Activated naive CD8-positive, alpha-beta T cell (primary cell): ENCODE measurements at regions not wholly inside any gene's neighbourhood (a gene's known extent, or its start where the extent isn't known, plus 50 kb on each side); places are given as distances from the start of the nearest gene placed in this dataset.

ENCODE experiments used
- H3K27ac Mint-ChIP-seq: one replicate; pipeline ENCODE4 v1.8.0; 2021; ENCODE audit warnings: mixed read lengths
- H3K27me3 Mint-ChIP-seq: one replicate; pipeline ENCODE4 v1.8.0; 2021; ENCODE audit warnings: mixed read lengths
- H3K36me3 Mint-ChIP-seq: one replicate; pipeline ENCODE4 v1.8.0; 2021; ENCODE audit warnings: mixed read lengths
- H3K4me1 Mint-ChIP-seq: one replicate; pipeline ENCODE4 v1.8.0; 2021; ENCODE audit warnings: low read depth, mixed read lengths
- H3K4me3 Mint-ChIP-seq: one replicate; pipeline ENCODE4 v1.8.0; 2021; ENCODE audit warnings: mild to moderate bottlenecking, mixed read lengths
- H3K9me3 Mint-ChIP-seq: one replicate; pipeline ENCODE4 v1.8.0; 2021; ENCODE audit warnings: low read depth, mixed read lengths

- Mint-ChIP-seq H3K4me1 (no peaks in the 10 kb centered on the region), H3K27me3 (peaks cover 16% of the 10 kb centered on the region), H3K27ac (no peak overlapping the region), H3K4me3 (no peak overlapping the region), H3K36me3 (no peaks in the 10 kb centered on the region), H3K9me3 (no peaks in the 10 kb centered on the region)
Measured at GRCh38 chr11:121936781-121937447, 179.1 kb downstream of the BLID start.

- H3K4me3 Mint-ChIP-seq, result no peak overlapping the region
- H3K36me3 Mint-ChIP-seq, result no peaks in the 10 kb centered on the region
- no peaks in the 10 kb centered on the region for H3K4me1 Mint-ChIP-seq
- H3K27me3 Mint-ChIP-seq, result peaks cover 21% of the 10 kb centered on the region
- H3K9me3 Mint-ChIP-seq, result no peaks in the 10 kb centered on the region
- H3K27ac Mint-ChIP-seq, result no peak overlapping the region
Measured at GRCh38 chr11:121936370-121936769, 179.6 kb downstream of the BLID start.

- H3K9me3 Mint-ChIP-seq, result no peaks in the 10 kb centered on the region
- no peaks in the 10 kb centered on the region for H3K4me1 Mint-ChIP-seq
- peaks cover 22% of the 10 kb centered on the region for H3K27me3 Mint-ChIP-seq
- H3K36me3 Mint-ChIP-seq, result no peaks in the 10 kb centered on the region
- no peak overlapping the region for H3K27ac Mint-ChIP-seq
- no peak overlapping the region for H3K4me3 Mint-ChIP-seq
Measured at GRCh38 chr11:121933694-121934093, 182.3 kb downstream of the BLID start.

GRCh38 chr11:121933294-121933693 lies 182.7 kb downstream of the BLID start:
- Mint-ChIP-seq H3K27ac (no peak overlapping the region), H3K9me3 (no peaks in the 10 kb centered on the region), H3K4me1 (no peaks in the 10 kb centered on the region), H3K36me3 (no peaks in the 10 kb centered on the region), H3K4me3 (no peak overlapping the region), H3K27me3 (peaks cover 22% of the 10 kb centered on the region)

- peaks cover 22% of the 10 kb centered on the region for H3K27me3 Mint-ChIP-seq
- H3K36me3 Mint-ChIP-seq, result no peaks in the 10 kb centered on the region
- H3K4me3 Mint-ChIP-seq, result no peak overlapping the region
- H3K4me1 Mint-ChIP-seq, result no peaks in the 10 kb centered on the region
- H3K27ac Mint-ChIP-seq, result no peak overlapping the region
- no peaks in the 10 kb centered on the region for H3K9me3 Mint-ChIP-seq
Measured at GRCh38 chr11:121932646-121933185, 183.3 kb downstream of the BLID start.

- no peak overlapping the region for H3K4me3 Mint-ChIP-seq
- peaks cover 28% of the 10 kb centered on the region for H3K27me3 Mint-ChIP-seq
- H3K36me3 Mint-ChIP-seq, result no peaks in the 10 kb centered on the region
- no peak overlapping the region for H3K27ac Mint-ChIP-seq
- no peaks in the 10 kb centered on the region for H3K4me1 Mint-ChIP-seq
- no peaks in the 10 kb centered on the region for H3K9me3 Mint-ChIP-seq
Measured at GRCh38 chr11:121931748-121932352, 184.2 kb downstream of the BLID start.

- Mint-ChIP-seq H3K27me3 (peaks cover 30% of the 10 kb centered on the region), H3K4me1 (no peaks in the 10 kb centered on the region), H3K9me3 (no peaks in the 10 kb centered on the region), H3K4me3 (no peak overlapping the region), H3K36me3 (no peaks in the 10 kb centered on the region), H3K27ac (no peak overlapping the region)
Measured at GRCh38 chr11:121931121-121931520, 184.9 kb downstream of the BLID start.

- no peak overlapping the region for H3K4me3 Mint-ChIP-seq
- H3K27me3 Mint-ChIP-seq, result peaks cover 30% of the 10 kb centered on the region
- H3K36me3 Mint-ChIP-seq, result no peaks in the 10 kb centered on the region
- H3K4me1 Mint-ChIP-seq, result no peaks in the 10 kb centered on the region
- H3K9me3 Mint-ChIP-seq, result no peaks in the 10 kb centered on the region
- H3K27ac Mint-ChIP-seq, result no peak overlapping the region
Measured at GRCh38 chr11:121930004-121930965, 185.7 kb downstream of the BLID start.

- Mint-ChIP-seq H3K27ac (no peak overlapping the region), H3K4me1 (no peaks in the 10 kb centered on the region), H3K9me3 (no peaks in the 10 kb centered on the region), H3K27me3 (peaks cover 30% of the 10 kb centered on the region), H3K36me3 (no peaks in the 10 kb centered on the region), H3K4me3 (no peak overlapping the region)
Measured at GRCh38 chr11:121929581-121929980, 186.4 kb downstream of the BLID start.

GRCh38 chr11:121928597-121929580 lies 187.1 kb downstream of the BLID start:
- H3K4me1 Mint-ChIP-seq, result no peaks in the 10 kb centered on the region
- peaks cover 30% of the 10 kb centered on the region for H3K27me3 Mint-ChIP-seq
- H3K36me3 Mint-ChIP-seq, result no peaks in the 10 kb centered on the region
- no peaks in the 10 kb centered on the region for H3K9me3 Mint-ChIP-seq
- no peak overlapping the region for H3K27ac Mint-ChIP-seq
- no peak overlapping the region for H3K4me3 Mint-ChIP-seq

GRCh38 chr11:121927789-121928188 lies 188.2 kb downstream of the BLID start:
- Mint-ChIP-seq H3K36me3 (no peaks in the 10 kb centered on the region), H3K9me3 (no peaks in the 10 kb centered on the region), H3K27ac (no peak overlapping the region), H3K4me3 (no peak overlapping the region), H3K27me3 (peaks cover 26% of the 10 kb centered on the region), H3K4me1 (no peaks in the 10 kb centered on the region)

GRCh38 chr11:121927097-121927785 lies 188.8 kb downstream of the BLID start:
- H3K27me3 Mint-ChIP-seq, result peaks cover 21% of the 10 kb centered on the region
- no peaks in the 10 kb centered on the region for H3K4me1 Mint-ChIP-seq
- no peak overlapping the region for H3K4me3 Mint-ChIP-seq
- H3K27ac Mint-ChIP-seq, result no peak overlapping the region
- no peaks in the 10 kb centered on the region for H3K9me3 Mint-ChIP-seq
- no peaks in the 10 kb centered on the region for H3K36me3 Mint-ChIP-seq

- no peaks in the 10 kb centered on the region for H3K9me3 Mint-ChIP-seq
- H3K4me1 Mint-ChIP-seq, result no peaks in the 10 kb centered on the region
Measured at GRCh38 chr11:121924191-121924590, 191.8 kb downstream of the BLID start.

GRCh38 chr11:121917482-121917881 lies 198.5 kb downstream of the BLID start:
- Mint-ChIP-seq H3K4me1 (no peaks in the 10 kb centered on the region), H3K27ac (no peak overlapping the region), H3K9me3 (no peaks in the 10 kb centered on the region), H3K4me3 (no peak overlapping the region), H3K36me3 (no peaks in the 10 kb centered on the region), H3K27me3 (peaks cover 2% of the 10 kb centered on the region)

More at GRCh38 chr11:121924191-121924590, 191.8 kb downstream of the BLID start:
- Mint-ChIP-seq H3K4me3 (no peak overlapping the region), H3K27ac (no peak overlapping the region), H3K27me3 (peaks cover 11% of the 10 kb centered on the region), H3K36me3 (no peaks in the 10 kb centered on the region)
